ENCODE measurements at regions not wholly inside any gene's neighbourhood (a gene's known extent, or its start where the extent isn't known, plus 50 kb on each side); places are given as distances from the start of the nearest gene placed in this dataset.
"Not testable (repeated sequence)": the region's sequence is repeated elsewhere in the genome, so short reads cannot be mapped to it uniquely, and the experiment has no call there.

- 85% methylated on average over 8 of the region's 8 CpGs for WGBS
- Histone ChIP-seq H3K27me3 (ENCODE audit: insufficient read depth, low read length) (no peaks in the 10 kb centered on the region), H3K9ac (ENCODE audit: low read depth, low read length) (no peak overlapping the region), H3K36me3 (ENCODE audit: insufficient read depth, low read length) (no peaks in the 10 kb centered on the region), H3K27ac (ENCODE audit: low read depth, low read length) (no peak overlapping the region), H3K4me1 (ENCODE audit: insufficient read depth, low read length) (peaks cover 14% of the 10 kb centered on the region; the same call in 1 of the 2 replicates), H3K4me3 (ENCODE audit: low read length) (no peak overlapping the region), H3K9me3 (ENCODE audit: insufficient read depth, low read depth, low read length) (no peaks in the 10 kb centered on the region)
These were observed 216.7 kb upstream of the ANO5 start for GRCh38 chr11:21976210-21976609.

- no peak overlapping the region for H3K4me3 ChIP-seq (ENCODE audit: low read length)
- no peaks in the 10 kb centered on the region for H3K9me3 ChIP-seq (ENCODE audit: insufficient read depth, low read depth, low read length)
- 91% methylated on average over 2 of the region's 2 CpGs for WGBS
- H3K27ac ChIP-seq (ENCODE audit: low read depth, low read length), result no peak overlapping the region
- no peaks in the 10 kb centered on the region for H3K4me1 ChIP-seq (ENCODE audit: insufficient read depth, low read length)
- H3K27me3 ChIP-seq (ENCODE audit: insufficient read depth, low read length), result no peaks in the 10 kb centered on the region
- no peaks in the 10 kb centered on the region for H3K36me3 ChIP-seq (ENCODE audit: insufficient read depth, low read length)
- H3K9ac ChIP-seq (ENCODE audit: low read depth, low read length), result no peak overlapping the region
These were observed 209.5 kb upstream of the ANO5 start for GRCh38 chr11:21983431-21983830.

GRCh38 chr11:21986361-21986760 lies 206.5 kb upstream of the ANO5 start:
- Histone ChIP-seq H3K4me1 (ENCODE audit: insufficient read depth, low read length) (no peaks in the 10 kb centered on the region), H3K27me3 (ENCODE audit: insufficient read depth, low read length) (no peaks in the 10 kb centered on the region), H3K27ac (ENCODE audit: low read depth, low read length) (no peak overlapping the region), H3K9me3 (ENCODE audit: insufficient read depth, low read depth, low read length) (no peaks in the 10 kb centered on the region), H3K36me3 (ENCODE audit: insufficient read depth, low read length) (no peaks in the 10 kb centered on the region), H3K9ac (ENCODE audit: low read depth, low read length) (no peak overlapping the region), H3K4me3 (ENCODE audit: low read length) (no peak overlapping the region)
- 92% methylated on average over 2 of the region's 2 CpGs for WGBS

GRCh38 chr11:21987261-21987660 lies 205.6 kb upstream of the ANO5 start:
- Histone ChIP-seq H3K27ac (ENCODE audit: low read depth, low read length) (no peak overlapping the region), H3K27me3 (ENCODE audit: insufficient read depth, low read length) (no peaks in the 10 kb centered on the region), H3K9ac (ENCODE audit: low read depth, low read length) (no peak overlapping the region), H3K4me3 (ENCODE audit: low read length) (no peak overlapping the region), H3K9me3 (ENCODE audit: insufficient read depth, low read depth, low read length) (no peaks in the 10 kb centered on the region), H3K36me3 (ENCODE audit: insufficient read depth, low read length) (no peaks in the 10 kb centered on the region), H3K4me1 (ENCODE audit: insufficient read depth, low read length) (no peaks in the 10 kb centered on the region)
- 95% methylated on average over 1 of the region's 1 CpG for WGBS

GRCh38 chr11:21988477-21988876 lies 204.4 kb upstream of the ANO5 start:
- H3K9ac ChIP-seq (ENCODE audit: low read depth, low read length), result no peak overlapping the region
- no peak overlapping the region for H3K27ac ChIP-seq (ENCODE audit: low read depth, low read length)
- H3K4me3 ChIP-seq (ENCODE audit: low read length), result no peak overlapping the region
- no peaks in the 10 kb centered on the region for H3K9me3 ChIP-seq (ENCODE audit: insufficient read depth, low read depth, low read length)
- H3K4me1 ChIP-seq (ENCODE audit: insufficient read depth, low read length), result no peaks in the 10 kb centered on the region
- H3K36me3 ChIP-seq (ENCODE audit: insufficient read depth, low read length), result no peaks in the 10 kb centered on the region
- WGBS, result 97% methylated on average over 1 of the region's 1 CpG
- no peaks in the 10 kb centered on the region for H3K27me3 ChIP-seq (ENCODE audit: insufficient read depth, low read length)

- peaks cover 13% of the 10 kb centered on the region for H3K9me3 ChIP-seq (ENCODE audit: insufficient read depth, low read depth, low read length)
- not testable (repeated sequence) for H3K36me3 ChIP-seq (ENCODE audit: insufficient read depth, low read length); H3K27me3 ChIP-seq (ENCODE audit: insufficient read depth, low read length); H3K27ac ChIP-seq (ENCODE audit: low read depth, low read length); H3K9ac ChIP-seq (ENCODE audit: low read depth, low read length); H3K4me1 ChIP-seq (ENCODE audit: insufficient read depth, low read length); H3K4me3 ChIP-seq (ENCODE audit: low read length)
- WGBS, result 95% methylated on average over 6 of the region's 6 CpGs
These were observed 191.1 kb upstream of the ANO5 start for GRCh38 chr11:22001803-22002202.

- Histone ChIP-seq H3K36me3 (ENCODE audit: insufficient read depth, low read length) (no peaks in the 10 kb centered on the region), H3K9ac (ENCODE audit: low read depth, low read length) (no peak overlapping the region), H3K4me1 (ENCODE audit: insufficient read depth, low read length) (no peaks in the 10 kb centered on the region), H3K4me3 (ENCODE audit: low read length) (no peak overlapping the region), H3K27me3 (ENCODE audit: insufficient read depth, low read length) (no peaks in the 10 kb centered on the region), H3K9me3 (ENCODE audit: insufficient read depth, low read depth, low read length) (peaks cover 6% of the 10 kb centered on the region), H3K27ac (ENCODE audit: low read depth, low read length) (no peak overlapping the region)
These were observed 186.0 kb upstream of the ANO5 start for GRCh38 chr11:22006901-22007300.

- no CpG with 5 or more reads among the region's 1 CpG for WGBS
- no peaks in the 10 kb centered on the region for H3K9me3 ChIP-seq (ENCODE audit: insufficient read depth, low read depth, low read length)
- H3K4me3 ChIP-seq (ENCODE audit: low read length), result no peak overlapping the region
- no peaks in the 10 kb centered on the region for H3K36me3 ChIP-seq (ENCODE audit: insufficient read depth, low read length)
- H3K27ac ChIP-seq (ENCODE audit: low read depth, low read length), result no peak overlapping the region
- H3K9ac ChIP-seq (ENCODE audit: low read depth, low read length), result no peak overlapping the region
- H3K27me3 ChIP-seq (ENCODE audit: insufficient read depth, low read length), result no peaks in the 10 kb centered on the region
- H3K4me1 ChIP-seq (ENCODE audit: insufficient read depth, low read length), result no peaks in the 10 kb centered on the region
These were observed 161.1 kb upstream of the ANO5 start for GRCh38 chr11:22031791-22032190.

GRCh38 chr11:22037505-22037904 lies 155.4 kb upstream of the ANO5 start:
- Histone ChIP-seq H3K9ac (ENCODE audit: low read depth, low read length) (no peak overlapping the region), H3K4me3 (ENCODE audit: low read length) (no peak overlapping the region), H3K9me3 (ENCODE audit: insufficient read depth, low read depth, low read length) (no peaks in the 10 kb centered on the region), H3K36me3 (ENCODE audit: insufficient read depth, low read length) (no peaks in the 10 kb centered on the region), H3K27ac (ENCODE audit: low read depth, low read length) (no peak overlapping the region), H3K4me1 (ENCODE audit: insufficient read depth, low read length) (no peaks in the 10 kb centered on the region), H3K27me3 (ENCODE audit: insufficient read depth, low read length) (no peaks in the 10 kb centered on the region)
- WGBS, result 89% methylated on average over 6 of the region's 9 CpGs

GRCh38 chr11:22041039-22041438 lies 151.8 kb upstream of the ANO5 start:
- Histone ChIP-seq H3K27ac (ENCODE audit: low read depth, low read length) (no peak overlapping the region), H3K9me3 (ENCODE audit: insufficient read depth, low read depth, low read length) (no peaks in the 10 kb centered on the region), H3K27me3 (ENCODE audit: insufficient read depth, low read length) (no peaks in the 10 kb centered on the region), H3K4me1 (ENCODE audit: insufficient read depth, low read length) (peaks cover 6% of the 10 kb centered on the region; the same call in 1 of the 2 replicates), H3K36me3 (ENCODE audit: insufficient read depth, low read length) (no peaks in the 10 kb centered on the region), H3K4me3 (ENCODE audit: low read length) (no peak overlapping the region), H3K9ac (ENCODE audit: low read depth, low read length) (no peak overlapping the region)
- no CpG with 5 or more reads among the region's 2 CpGs for WGBS

GRCh38 chr11:22042081-22042480 lies 150.8 kb upstream of the ANO5 start:
- Histone ChIP-seq H3K27me3 (ENCODE audit: insufficient read depth, low read length) (no peaks in the 10 kb centered on the region), H3K9me3 (ENCODE audit: insufficient read depth, low read depth, low read length) (no peaks in the 10 kb centered on the region), H3K4me1 (ENCODE audit: insufficient read depth, low read length) (peaks cover 6% of the 10 kb centered on the region; the same call in 1 of the 2 replicates), H3K9ac (ENCODE audit: low read depth, low read length) (no peak overlapping the region), H3K27ac (ENCODE audit: low read depth, low read length) (no peak overlapping the region), H3K36me3 (ENCODE audit: insufficient read depth, low read length) (no peaks in the 10 kb centered on the region), H3K4me3 (ENCODE audit: low read length) (no peak overlapping the region)
- 98% methylated on average over 1 of the region's 1 CpG for WGBS

GRCh38 chr11:22044126-22044525 lies 148.8 kb upstream of the ANO5 start:
- peaks cover 6% of the 10 kb centered on the region; the same call in 1 of the 2 replicates for H3K4me1 ChIP-seq (ENCODE audit: insufficient read depth, low read length)
- 96% methylated on average over 4 of the region's 4 CpGs for WGBS
- no peak overlapping the region for H3K9ac ChIP-seq (ENCODE audit: low read depth, low read length)
- H3K27ac ChIP-seq (ENCODE audit: low read depth, low read length), result no peak overlapping the region
- H3K4me3 ChIP-seq (ENCODE audit: low read length), result no peak overlapping the region
- no peaks in the 10 kb centered on the region for H3K9me3 ChIP-seq (ENCODE audit: insufficient read depth, low read depth, low read length)
- no peaks in the 10 kb centered on the region for H3K36me3 ChIP-seq (ENCODE audit: insufficient read depth, low read length)
- H3K27me3 ChIP-seq (ENCODE audit: insufficient read depth, low read length), result no peaks in the 10 kb centered on the region
